ENCODE measurements at regions not wholly inside any gene's neighbourhood (a gene's known extent, or its start where the extent isn't known, plus 50 kb on each side); places are given as distances from the start of the nearest gene placed in this dataset.

- TF ChIP-seq CTCF (IDR thresholded peaks at IDR 0.05): no peak
- no peak for TF ChIP-seq ZFX (IDR thresholded peaks at IDR 0.05; ENCODE audit: borderline replicate concordance)
Measured at GRCh38 chr13:50357136-50357535, 341.9 kb downstream of the KCNRG start.
